ENCODE measurements at regions not wholly inside any gene's neighbourhood (a gene's known extent, or its start where the extent isn't known, plus 50 kb on each side); places are given as distances from the start of the nearest gene placed in this dataset.
A peak's percentile ranks its signal among the peaks of the same experiment; 100 is the strongest.

DNA sequence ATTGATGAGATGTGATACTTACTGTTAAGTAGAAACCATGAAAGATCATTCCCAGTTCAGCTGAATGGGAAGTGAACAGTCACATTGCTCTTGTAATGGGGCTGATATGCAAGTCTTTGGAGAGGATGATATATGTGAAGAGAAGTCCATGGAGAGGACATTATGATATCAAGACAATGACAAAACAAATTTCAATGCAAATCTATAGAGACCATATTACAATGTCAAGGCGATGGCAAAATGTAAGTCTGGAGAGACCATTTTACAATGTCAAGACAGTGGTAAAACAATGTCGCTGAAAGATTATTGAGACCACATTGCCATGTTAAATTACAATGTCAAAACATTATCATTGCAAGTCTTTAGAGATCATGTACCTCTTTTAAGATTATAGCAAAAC is 277.1 kb upstream of the MEIS2 start (continued):
- TF ChIP-seq POLR2AphosphoS5 (IDR thresholded peaks at IDR 0.05; ENCODE audit: low read depth) (no peak), STAT1 (IDR thresholded peaks at IDR 0.05; ENCODE audit: unreplicated experiment) (no peak), EZH2 (IDR thresholded peaks at IDR 0.05; ENCODE audit: low read depth, unreplicated experiment) (no peak)

GRCh38 chr15:37394402-37395099 is 294.2 kb upstream of the MEIS2 start:
- no peak overlapping the region for H3K27ac ChIP-seq (ENCODE audit: low read depth)
- H3K9me3 Mint-ChIP-seq = peaks cover 16% of the 10 kb centered on the region
- H3K4me1 Mint-ChIP-seq = peaks cover 13% of the 10 kb centered on the region; the same call in 2 of the 3 replicates
- H3K27me3 ChIP-seq (ENCODE audit: insufficient read depth) = no peaks in the 10 kb centered on the region
- H3K27ac Mint-ChIP-seq = no peak overlapping the region
- peak overlapping the region; percentile 19; the same call in 1 of the 2 replicates for H3K4me2 ChIP-seq
- H3K27me3 Mint-ChIP-seq (ENCODE audit: insufficient read depth, low read depth, poor library complexity) = no peaks in the 10 kb centered on the region
- no peak overlapping the region for H3K4me3 ChIP-seq
- no peaks in the 10 kb centered on the region for H3F3A ChIP-seq (replicated peaks; ENCODE audit: low read depth)
- ATAC-seq = no peak
- no peak for DNase-seq (ENCODE audit: low spot score)
- no peak overlapping the region for H3K4me3 Mint-ChIP-seq
- TF ChIP-seq CTCF (conservative IDR thresholded peaks at IDR 0.05; ENCODE audit: low read depth in 2 of 2) = no peak
- TF ChIP-seq EZH2 (IDR thresholded peaks at IDR 0.05; ENCODE audit: low read depth, unreplicated experiment) = no peak
- TF ChIP-seq NANOG (IDR thresholded peaks at IDR 0.05; ENCODE audit: borderline replicate concordance) = no peak
- TF ChIP-seq JUNB (IDR thresholded peaks at IDR 0.05; ENCODE audit: unreplicated experiment) = no peak
- no peak for TF ChIP-seq REST (IDR thresholded peaks at IDR 0.05; ENCODE audit: unreplicated experiment)
- no peak for TF ChIP-seq ZNF331 (CRISPR knock-in tag; IDR thresholded peaks at IDR 0.05; ENCODE audit: low read depth)
- TF ChIP-seq ZNF114 (CRISPR knock-in tag; IDR thresholded peaks at IDR 0.05) = no peak
- no peak for TF ChIP-seq ETS1 (IDR thresholded peaks at IDR 0.05)
- TF ChIP-seq STAT1 (IDR thresholded peaks at IDR 0.05; ENCODE audit: unreplicated experiment) = no peak
- no peak for TF ChIP-seq POLR2AphosphoS5 (IDR thresholded peaks at IDR 0.05; ENCODE audit: low read depth)
- TF ChIP-seq, protein P1, sequence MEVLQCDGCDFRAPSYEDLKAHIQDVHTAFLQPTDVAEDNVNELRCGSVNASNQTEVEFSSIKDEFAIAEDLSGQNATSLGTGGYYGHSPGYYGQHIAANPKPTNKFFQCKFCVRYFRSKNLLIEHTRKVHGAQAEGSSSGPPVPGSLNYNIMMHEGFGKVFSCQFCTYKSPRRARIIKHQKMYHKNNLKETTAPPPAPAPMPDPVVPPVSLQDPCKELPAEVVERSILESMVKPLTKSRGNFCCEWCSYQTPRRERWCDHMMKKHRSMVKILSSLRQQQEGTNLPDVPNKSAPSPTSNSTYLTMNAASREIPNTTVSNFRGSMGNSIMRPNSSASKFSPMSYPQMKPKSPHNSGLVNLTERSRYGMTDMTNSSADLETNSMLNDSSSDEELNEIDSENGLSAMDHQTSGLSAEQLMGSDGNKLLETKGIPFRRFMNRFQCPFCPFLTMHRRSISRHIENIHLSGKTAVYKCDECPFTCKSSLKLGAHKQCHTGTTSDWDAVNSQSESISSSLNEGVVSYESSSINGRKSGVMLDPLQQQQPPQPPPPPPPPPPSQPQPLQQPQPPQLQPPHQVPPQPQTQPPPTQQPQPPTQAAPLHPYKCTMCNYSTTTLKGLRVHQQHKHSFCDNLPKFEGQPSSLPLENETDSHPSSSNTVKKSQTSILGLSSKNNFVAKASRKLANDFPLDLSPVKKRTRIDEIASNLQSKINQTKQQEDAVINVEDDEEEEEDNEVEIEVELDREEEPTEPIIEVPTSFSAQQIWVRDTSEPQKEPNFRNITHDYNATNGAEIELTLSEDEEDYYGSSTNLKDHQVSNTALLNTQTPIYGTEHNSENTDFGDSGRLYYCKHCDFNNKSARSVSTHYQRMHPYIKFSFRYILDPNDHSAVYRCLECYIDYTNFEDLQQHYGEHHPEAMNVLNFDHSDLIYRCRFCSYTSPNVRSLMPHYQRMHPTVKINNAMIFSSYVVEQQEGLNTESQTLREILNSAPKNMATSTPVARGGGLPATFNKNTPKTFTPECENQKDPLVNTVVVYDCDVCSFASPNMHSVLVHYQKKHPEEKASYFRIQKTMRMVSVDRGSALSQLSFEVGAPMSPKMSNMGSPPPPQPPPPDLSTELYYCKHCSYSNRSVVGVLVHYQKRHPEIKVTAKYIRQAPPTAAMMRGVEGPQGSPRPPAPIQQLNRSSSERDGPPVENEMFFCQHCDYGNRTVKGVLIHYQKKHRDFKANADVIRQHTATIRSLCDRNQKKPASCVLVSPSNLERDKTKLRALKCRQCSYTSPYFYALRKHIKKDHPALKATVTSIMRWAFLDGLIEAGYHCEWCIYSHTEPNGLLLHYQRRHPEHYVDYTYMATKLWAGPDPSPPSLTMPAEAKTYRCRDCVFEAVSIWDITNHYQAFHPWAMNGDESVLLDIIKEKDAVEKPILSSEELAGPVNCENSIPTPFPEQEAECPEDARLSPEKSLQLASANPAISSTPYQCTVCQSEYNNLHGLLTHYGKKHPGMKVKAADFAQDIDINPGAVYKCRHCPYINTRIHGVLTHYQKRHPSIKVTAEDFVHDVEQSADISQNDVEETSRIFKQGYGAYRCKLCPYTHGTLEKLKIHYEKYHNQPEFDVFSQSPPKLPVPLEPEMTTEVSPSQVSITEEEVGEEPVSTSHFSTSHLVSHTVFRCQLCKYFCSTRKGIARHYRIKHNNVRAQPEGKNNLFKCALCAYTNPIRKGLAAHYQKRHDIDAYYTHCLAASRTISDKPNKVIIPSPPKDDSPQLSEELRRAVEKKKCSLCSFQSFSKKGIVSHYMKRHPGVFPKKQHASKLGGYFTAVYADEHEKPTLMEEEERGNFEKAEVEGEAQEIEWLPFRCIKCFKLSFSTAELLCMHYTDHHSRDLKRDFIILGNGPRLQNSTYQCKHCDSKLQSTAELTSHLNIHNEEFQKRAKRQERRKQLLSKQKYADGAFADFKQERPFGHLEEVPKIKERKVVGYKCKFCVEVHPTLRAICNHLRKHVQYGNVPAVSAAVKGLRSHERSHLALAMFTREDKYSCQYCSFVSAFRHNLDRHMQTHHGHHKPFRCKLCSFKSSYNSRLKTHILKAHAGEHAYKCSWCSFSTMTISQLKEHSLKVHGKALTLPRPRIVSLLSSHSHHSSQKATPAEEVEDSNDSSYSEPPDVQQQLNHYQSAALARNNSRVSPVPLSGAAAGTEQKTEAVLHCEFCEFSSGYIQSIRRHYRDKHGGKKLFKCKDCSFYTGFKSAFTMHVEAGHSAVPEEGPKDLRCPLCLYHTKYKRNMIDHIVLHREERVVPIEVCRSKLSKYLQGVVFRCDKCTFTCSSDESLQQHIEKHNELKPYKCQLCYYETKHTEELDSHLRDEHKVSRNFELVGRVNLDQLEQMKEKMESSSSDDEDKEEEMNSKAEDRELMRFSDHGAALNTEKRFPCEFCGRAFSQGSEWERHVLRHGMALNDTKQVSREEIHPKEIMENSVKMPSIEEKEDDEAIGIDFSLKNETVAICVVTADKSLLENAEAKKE (CRISPR knock-in tag; IDR thresholded peaks at IDR 0.05) = no peak
- no peak for TF ChIP-seq EZH2phosphoT487 (IDR thresholded peaks at IDR 0.05; ENCODE audit: unreplicated experiment)
- H3K4me1 ChIP-seq (ENCODE audit: insufficient read depth) = peaks cover 11% of the 10 kb centered on the region; the same call in 1 of the 2 replicates
- no peak overlapping the region for H2AFZ ChIP-seq
- no peaks in the 10 kb centered on the region for H4K20me1 ChIP-seq (replicated peaks; ENCODE audit: insufficient read depth)
- peaks cover 10% of the 10 kb centered on the region for H3K36me3 Mint-ChIP-seq (ENCODE audit: low read depth)
- H3K9me2 ChIP-seq (ENCODE audit: insufficient read depth) = no peaks in the 10 kb centered on the region
- no peaks in the 10 kb centered on the region for H3K36me3 ChIP-seq (ENCODE audit: insufficient read depth)
- no peaks in the 10 kb centered on the region for H3K79me2 ChIP-seq (replicated peaks; ENCODE audit: insufficient read depth)

All from GM23338 (cell line).